ENCODE measurements at regions not wholly inside any gene's neighbourhood (a gene's known extent, or its start where the extent isn't known, plus 50 kb on each side); places are given as distances from the start of the nearest gene placed in this dataset.

DNA sequence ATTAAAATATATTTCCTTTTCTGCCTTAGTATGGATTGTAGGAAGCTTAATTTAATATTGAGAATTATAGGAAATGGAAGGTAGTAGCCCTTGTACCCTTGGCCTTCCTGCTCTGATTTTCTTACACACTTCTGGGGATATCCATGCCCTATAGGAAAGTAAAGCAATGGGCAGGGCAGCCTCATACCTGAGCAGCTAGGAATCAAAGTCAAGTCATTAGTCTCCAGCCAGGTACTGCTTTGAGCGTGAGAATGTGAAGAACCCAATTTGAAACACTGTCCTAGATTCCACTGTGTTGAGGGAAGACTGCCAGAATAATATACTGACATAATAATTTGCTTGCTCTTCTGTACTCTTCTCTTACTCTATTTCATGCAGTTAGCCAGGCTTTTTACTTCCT is 51.0 kb upstream of the L3MBTL3 start:
- no peak overlapping the region for H3K27ac Mint-ChIP-seq
- H3K36me3 Mint-ChIP-seq (ENCODE audit: low read depth) = no peaks in the 10 kb centered on the region
- H3K4me1 Mint-ChIP-seq = no peaks in the 10 kb centered on the region
- no peaks in the 10 kb centered on the region for H3K9me3 Mint-ChIP-seq
- H3K4me3 Mint-ChIP-seq = no peak overlapping the region
- POLR2A ChIA-PET = no interaction called here
- DNase-seq = no peak
- CTCF ChIA-PET = no interaction called here
- peaks cover 10% of the 10 kb centered on the region for H3K27me3 Mint-ChIP-seq

DNA sequence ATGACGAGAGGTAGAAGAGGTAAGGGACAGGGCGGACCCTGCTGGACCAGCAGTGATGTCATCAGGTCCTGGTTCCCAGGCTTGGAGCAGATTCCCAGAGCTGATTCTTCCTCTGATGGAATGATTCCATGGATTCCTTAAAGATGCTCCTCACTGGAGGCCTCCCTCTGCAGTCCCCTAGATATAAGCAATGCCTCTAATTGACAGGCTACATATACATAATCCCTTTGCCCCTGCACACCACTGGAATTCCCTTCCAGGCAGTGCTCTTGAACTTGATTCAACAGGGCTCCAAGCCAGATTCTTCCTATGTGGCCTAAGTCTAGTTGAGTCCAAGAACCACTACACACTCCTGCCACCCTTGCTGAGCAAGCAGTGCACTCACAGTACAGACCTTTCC is 52.3 kb upstream of the L3MBTL3 start:
- POLR2A ChIA-PET = no interaction called here
- CTCF ChIA-PET = no interaction called here

DNA sequence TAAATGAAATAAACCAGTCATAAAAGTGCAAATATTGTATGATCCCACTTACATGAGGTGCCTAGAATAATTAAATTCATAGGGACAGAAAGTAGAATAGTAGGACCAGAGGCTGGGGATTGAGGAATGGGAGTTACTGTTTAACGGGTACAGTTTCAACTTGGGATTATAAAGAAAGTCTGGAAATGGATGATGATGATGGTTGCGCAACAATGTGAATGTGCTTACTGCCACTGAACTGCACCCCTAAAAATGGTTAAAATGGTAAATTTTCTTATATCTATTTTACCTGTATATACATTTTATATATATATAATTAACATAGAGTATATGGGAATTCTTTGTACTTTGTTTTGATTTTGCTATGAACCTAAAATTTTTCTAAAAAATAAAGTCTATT is 53.3 kb upstream of the L3MBTL3 start:
- H3K27me3 Mint-ChIP-seq = peaks cover 8% of the 10 kb centered on the region
- CTCF ChIA-PET = no interaction called here
- no peak for DNase-seq
- no peak overlapping the region for H3K4me3 Mint-ChIP-seq
- no peaks in the 10 kb centered on the region for H3K36me3 Mint-ChIP-seq (ENCODE audit: low read depth)
- POLR2A ChIA-PET = no interaction called here
- H3K9me3 Mint-ChIP-seq = no peaks in the 10 kb centered on the region
- no peak overlapping the region for H3K27ac Mint-ChIP-seq
- H3K4me1 Mint-ChIP-seq = no peaks in the 10 kb centered on the region

More for the DNA sequence above, 52.3 kb upstream of the L3MBTL3 start:
- Mint-ChIP-seq H3K27ac (no peak overlapping the region), H3K9me3 (no peaks in the 10 kb centered on the region), H3K36me3 (ENCODE audit: low read depth) (no peaks in the 10 kb centered on the region), H3K27me3 (peaks cover 11% of the 10 kb centered on the region), H3K4me3 (no peak overlapping the region), H3K4me1 (no peaks in the 10 kb centered on the region)
- no peak for DNase-seq

DNA sequence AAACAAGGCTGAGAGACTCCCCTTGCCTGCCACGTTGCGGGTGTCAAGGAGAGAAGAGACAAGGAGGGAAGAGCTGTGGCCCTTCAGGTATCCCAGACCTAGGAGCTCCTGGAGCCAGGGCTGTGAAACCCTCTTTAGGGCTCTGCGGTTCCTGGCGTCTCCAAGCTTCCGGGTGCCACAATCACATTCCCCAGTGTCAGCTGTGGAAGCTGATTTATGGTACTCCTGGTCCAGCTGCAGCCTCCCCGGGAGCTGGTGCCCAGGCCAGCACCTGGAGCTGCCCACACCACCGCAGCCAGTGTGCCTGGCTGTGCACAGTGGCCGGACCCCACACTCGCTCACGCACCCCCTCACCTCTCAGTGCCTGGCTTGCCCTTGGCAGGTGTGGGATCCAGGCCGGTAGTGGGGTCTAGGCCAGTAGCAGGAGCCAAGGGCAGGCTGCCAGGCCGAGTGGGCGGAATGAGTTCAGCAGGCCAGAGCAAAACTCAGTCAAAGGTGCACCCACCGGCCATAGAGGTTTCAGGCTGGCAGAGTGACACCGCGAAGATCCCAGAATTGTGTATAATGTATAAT is 58.9 kb upstream of the L3MBTL3 start:
- POLR2A ChIA-PET = no interaction called here
- no peaks in the 10 kb centered on the region for H3K36me3 Mint-ChIP-seq (ENCODE audit: low read depth)
- DNase-seq = no peak
- CTCF ChIA-PET = no interaction called here
- H3K4me1 Mint-ChIP-seq = no peaks in the 10 kb centered on the region
- no peaks in the 10 kb centered on the region for H3K9me3 Mint-ChIP-seq
- no peak overlapping the region for H3K4me3 Mint-ChIP-seq
- H3K27ac Mint-ChIP-seq = no peak overlapping the region
- H3K27me3 Mint-ChIP-seq = peaks cover 4% of the 10 kb centered on the region

DNA sequence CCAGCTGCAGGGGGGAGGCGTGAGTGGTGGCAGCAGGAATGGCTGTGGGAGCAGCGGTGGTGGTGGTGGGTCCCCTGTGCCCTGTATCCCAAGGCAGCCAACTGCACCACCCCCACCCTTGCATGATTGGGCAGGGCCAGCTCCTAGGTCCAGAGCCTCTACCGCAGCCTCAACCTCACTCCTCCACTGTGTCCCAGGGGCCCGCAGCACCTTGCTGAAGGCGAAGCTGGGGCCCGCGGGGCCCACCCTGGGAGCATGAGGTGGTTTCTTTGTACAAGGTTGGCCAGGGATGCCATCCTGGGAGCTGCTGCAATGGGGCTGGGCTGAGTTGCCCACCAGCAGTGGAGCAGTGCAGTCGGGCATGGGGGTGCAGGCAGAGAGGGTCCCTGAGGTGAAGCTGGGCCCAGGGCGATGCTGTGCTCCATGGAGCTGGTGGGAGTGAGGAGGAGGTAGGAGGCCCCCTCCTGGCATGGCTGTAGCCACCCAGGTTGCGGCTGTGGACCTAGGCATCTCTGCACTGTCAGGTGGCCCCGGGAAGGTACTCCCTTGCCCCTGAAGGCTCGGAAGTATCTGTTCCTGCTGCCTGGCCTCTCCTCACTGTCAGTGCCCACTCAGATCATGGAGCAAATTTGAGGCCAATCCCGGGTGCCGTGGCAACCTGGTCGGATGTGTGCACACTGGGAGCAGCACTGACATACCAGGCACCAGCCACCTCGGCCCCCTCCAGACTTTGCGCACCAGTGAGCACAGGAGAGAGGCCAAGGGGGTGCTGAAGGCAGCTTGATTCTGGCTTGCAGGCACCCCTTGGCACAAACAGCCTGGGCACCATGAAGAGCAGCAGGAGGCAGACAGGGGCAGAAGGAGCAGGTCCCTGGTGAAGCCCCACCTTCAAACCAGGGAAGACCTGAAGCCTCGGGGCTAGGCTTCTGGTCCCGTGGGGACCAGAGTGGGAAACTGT is 60.2 kb upstream of the L3MBTL3 start:
- no peaks in the 10 kb centered on the region for H3K9me3 Mint-ChIP-seq
- CTCF ChIA-PET = no interaction called here
- POLR2A ChIA-PET = no interaction called here
- no peak overlapping the region for H3K4me3 Mint-ChIP-seq
- no peak overlapping the region for H3K27ac Mint-ChIP-seq
- H3K4me1 Mint-ChIP-seq = no peaks in the 10 kb centered on the region
- H3K36me3 Mint-ChIP-seq (ENCODE audit: low read depth) = no peaks in the 10 kb centered on the region
- no peak for DNase-seq
- peaks cover 3% of the 10 kb centered on the region for H3K27me3 Mint-ChIP-seq

GRCh38 chr6:129955584-129955983 is 62.8 kb upstream of the L3MBTL3 start:
- Mint-ChIP-seq H3K4me1 (no peaks in the 10 kb centered on the region), H3K27ac (no peak overlapping the region), H3K27me3 (peaks cover 3% of the 10 kb centered on the region), H3K9me3 (no peaks in the 10 kb centered on the region), H3K36me3 (ENCODE audit: low read depth) (no peaks in the 10 kb centered on the region), H3K4me3 (no peak overlapping the region)
- CTCF ChIA-PET = interaction anchor here (1.6 kb wide), 1 partner anchor 66 kb away, joined by 3 read pairs; no protein-coding TSS in a partner anchor
- POLR2A ChIA-PET = no interaction called here
- no peak for DNase-seq

DNA sequence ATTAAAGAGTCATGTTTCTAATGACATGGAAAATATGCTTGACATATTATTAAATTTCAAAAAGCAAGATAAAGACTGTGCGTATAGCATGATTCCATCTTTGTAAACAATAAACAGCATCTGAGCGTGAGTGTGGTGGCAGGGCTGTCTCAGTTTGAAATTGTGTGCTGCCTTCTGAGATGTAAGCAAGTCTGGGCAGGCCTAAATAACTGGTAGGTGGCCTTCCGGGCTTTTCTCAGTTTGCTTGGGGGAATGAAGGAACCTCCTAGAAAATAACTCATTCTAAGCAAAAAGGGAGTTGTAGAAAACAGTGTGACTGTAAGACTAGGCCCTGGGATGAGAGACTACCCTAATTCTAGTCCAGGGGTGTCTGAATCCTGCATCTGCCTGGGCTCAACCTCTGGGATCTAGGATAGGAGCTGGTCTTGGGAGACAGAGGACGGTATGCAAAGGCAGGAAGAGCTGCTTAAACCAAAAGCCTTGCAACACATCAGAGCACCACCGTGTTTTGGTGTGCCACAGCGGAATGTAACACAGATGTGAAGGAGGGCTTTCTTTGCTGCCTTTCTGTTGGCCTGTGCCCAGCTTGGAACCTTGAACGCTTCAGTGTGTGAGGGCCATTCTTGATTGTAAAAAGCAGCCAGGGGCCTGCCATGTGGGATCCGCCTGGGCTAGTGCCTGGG is 63.5 kb upstream of the L3MBTL3 start:
- Mint-ChIP-seq H3K27me3 (peaks cover 3% of the 10 kb centered on the region), H3K9me3 (no peaks in the 10 kb centered on the region), H3K4me3 (no peak overlapping the region), H3K4me1 (no peaks in the 10 kb centered on the region), H3K27ac (no peak overlapping the region), H3K36me3 (ENCODE audit: low read depth) (no peaks in the 10 kb centered on the region)
- ChIA-PET CTCF (interaction anchor here (1.6 kb wide), 1 partner anchor 66 kb away, joined by 3 read pairs; no protein-coding TSS in a partner anchor), POLR2A (no interaction called here)
- DNase-seq = no peak

DNA sequence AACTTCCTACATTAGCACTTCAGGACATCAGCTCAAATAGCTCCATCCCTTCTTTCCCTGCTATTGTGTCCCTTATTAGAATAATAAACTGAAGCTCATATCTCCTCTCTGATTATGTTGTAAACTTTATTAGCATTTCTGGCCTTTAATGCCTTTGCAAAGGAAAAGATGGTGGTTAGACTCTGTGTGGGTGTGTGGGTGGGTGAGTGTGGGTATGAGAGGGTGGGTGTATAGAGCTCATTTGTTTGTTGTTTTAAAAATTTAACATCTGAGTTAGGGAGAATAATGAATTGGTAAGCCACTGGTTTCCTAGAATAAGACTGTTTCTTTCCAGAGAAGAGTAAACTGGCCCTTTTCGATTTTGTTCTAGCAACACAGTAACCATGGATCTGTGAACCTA is 70.6 kb upstream of the L3MBTL3 start:
- Mint-ChIP-seq H3K36me3 (ENCODE audit: low read depth) (no peaks in the 10 kb centered on the region), H3K4me3 (no peak overlapping the region), H3K27me3 (peaks cover 14% of the 10 kb centered on the region), H3K9me3 (no peaks in the 10 kb centered on the region), H3K4me1 (no peaks in the 10 kb centered on the region), H3K27ac (no peak overlapping the region)
- no peak for DNase-seq
- POLR2A ChIA-PET = no interaction called here
- CTCF ChIA-PET = interaction anchor here (0.8 to 1.0 kb wide), 2 partner anchors 73 to 350 kb away, joined by 3 read pairs; no protein-coding TSS in a partner anchor

GRCh38 chr6:129946439-129947140 is 71.8 kb upstream of the L3MBTL3 start:
- Mint-ChIP-seq H3K9me3 (no peaks in the 10 kb centered on the region), H3K4me1 (no peaks in the 10 kb centered on the region), H3K27ac (no peak overlapping the region), H3K36me3 (ENCODE audit: low read depth) (no peaks in the 10 kb centered on the region), H3K4me3 (no peak overlapping the region), H3K27me3 (peaks cover 15% of the 10 kb centered on the region)
- ChIA-PET POLR2A (no interaction called here), CTCF (no interaction called here)
- DNase-seq = no peak

- Mint-ChIP-seq H3K27ac (no peak overlapping the region), H3K4me1 (no peaks in the 10 kb centered on the region), H3K4me3 (no peak overlapping the region), H3K27me3 (peaks cover 30% of the 10 kb centered on the region), H3K36me3 (ENCODE audit: low read depth) (no peaks in the 10 kb centered on the region), H3K9me3 (no peaks in the 10 kb centered on the region)
- ChIA-PET CTCF (interaction anchor here (1.1 kb wide), 1 partner anchor 117 kb away, joined by 4 read pairs; no protein-coding TSS in a partner anchor), POLR2A (no interaction called here)
- no peak for DNase-seq
Observed at GRCh38 chr6:129943637-129944271, 74.6 kb upstream of the L3MBTL3 start.

DNA sequence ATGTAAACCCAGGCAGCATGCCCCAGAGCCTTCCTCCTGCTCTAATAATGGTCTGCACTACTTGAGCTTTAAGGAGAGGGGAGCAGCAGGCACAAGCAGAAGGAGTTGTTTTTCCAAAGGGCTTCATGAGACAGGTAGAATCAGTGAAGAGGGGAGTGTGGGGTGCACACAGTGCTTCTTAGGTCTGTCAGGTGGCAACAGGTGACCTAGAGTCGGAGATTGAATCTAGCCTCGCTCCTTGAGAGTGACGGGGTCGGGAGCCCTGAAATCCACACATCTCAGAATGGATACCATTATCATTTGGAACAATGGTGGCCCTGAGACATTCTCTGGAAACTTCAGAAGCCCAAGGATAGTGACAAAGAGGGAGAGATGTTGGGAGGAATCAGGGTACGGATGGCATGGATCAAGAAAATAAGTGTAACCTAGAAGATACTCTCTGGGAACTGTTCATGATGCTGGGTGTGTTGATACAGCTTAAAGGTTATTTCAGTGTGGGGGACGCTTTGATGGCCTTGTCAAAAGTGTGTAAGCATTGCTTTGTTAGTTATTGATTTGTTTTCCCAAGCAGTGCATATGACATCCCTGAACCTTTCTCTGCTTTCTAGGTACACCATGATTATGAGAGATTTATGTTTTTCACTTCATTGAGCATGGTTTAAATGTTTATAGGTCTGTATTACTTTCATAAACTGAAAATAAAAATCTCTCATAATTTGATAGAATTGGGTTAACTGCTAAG is 77.8 kb upstream of the L3MBTL3 start:
- no peaks in the 10 kb centered on the region for H3K36me3 Mint-ChIP-seq (ENCODE audit: low read depth)
- ChIA-PET CTCF (no interaction called here), POLR2A (no interaction called here)
- no peak overlapping the region for H3K27ac Mint-ChIP-seq
- no peaks in the 10 kb centered on the region for H3K4me1 Mint-ChIP-seq
- no peak overlapping the region for H3K4me3 Mint-ChIP-seq
- DNase-seq = no peak
- no peaks in the 10 kb centered on the region for H3K9me3 Mint-ChIP-seq
- peaks cover 38% of the 10 kb centered on the region for H3K27me3 Mint-ChIP-seq

GRCh38 chr6:129938249-129939020 is 77.3 kb upstream of the TMEM244 start:
- no peak for DNase-seq
- ChIA-PET CTCF (interaction anchor here (0.7 to 2.3 kb wide), 3 partner anchors 9 to 341 kb away, joined by 3 to 8 read pairs (median 5); no protein-coding TSS in a partner anchor), POLR2A (no interaction called here)
- Mint-ChIP-seq H3K36me3 (ENCODE audit: low read depth) (no peaks in the 10 kb centered on the region), H3K4me1 (no peaks in the 10 kb centered on the region), H3K9me3 (no peaks in the 10 kb centered on the region), H3K27ac (no peak overlapping the region), H3K4me3 (no peak overlapping the region), H3K27me3 (peaks cover 34% of the 10 kb centered on the region)
